DMS153 treated with DMSO at 0.1 percent for 48 hours (cell line): ENCODE measurements at regions not wholly inside any gene's neighbourhood (a gene's known extent, or its start where the extent isn't known, plus 50 kb on each side); places are given as distances from the start of the nearest gene placed in this dataset.

Experiments
- DNase-seq: peaks from one replicate; lab custom pipeline; 2025; ENCODE audit not compliant: unreplicated experiment; lab: John Stamatoyannopoulos, UW

DNA sequence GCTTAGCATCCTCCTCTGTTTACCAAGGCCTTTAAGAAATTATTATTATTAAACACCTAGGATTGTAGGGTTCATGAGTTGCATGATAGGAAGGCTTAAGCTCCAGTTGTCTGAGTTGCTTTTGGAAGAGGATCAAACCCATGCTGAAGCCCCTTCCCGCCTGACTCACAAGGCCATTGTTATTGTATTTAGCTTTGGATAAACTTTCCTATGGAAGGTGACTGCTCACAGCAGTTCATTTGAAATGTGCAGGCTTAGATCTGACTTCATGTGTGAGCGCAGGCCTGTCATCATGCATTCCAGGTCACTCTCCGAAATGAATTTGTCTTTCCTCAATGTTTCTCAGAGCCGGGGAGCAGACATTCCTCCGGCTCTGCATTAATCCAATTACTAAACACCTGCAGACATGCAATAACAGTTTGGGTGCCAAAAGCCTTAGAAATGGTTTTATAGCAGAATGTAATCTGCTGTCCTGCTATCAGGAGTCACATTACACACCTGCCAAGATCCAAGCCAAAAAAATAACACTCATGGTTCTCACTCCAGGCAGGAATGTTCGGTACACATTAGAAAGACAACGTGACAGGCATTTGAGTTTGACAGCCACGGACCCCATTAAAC, 119.9 kb downstream of the OSR1 start:
- DNase-seq: no peak

DNA sequence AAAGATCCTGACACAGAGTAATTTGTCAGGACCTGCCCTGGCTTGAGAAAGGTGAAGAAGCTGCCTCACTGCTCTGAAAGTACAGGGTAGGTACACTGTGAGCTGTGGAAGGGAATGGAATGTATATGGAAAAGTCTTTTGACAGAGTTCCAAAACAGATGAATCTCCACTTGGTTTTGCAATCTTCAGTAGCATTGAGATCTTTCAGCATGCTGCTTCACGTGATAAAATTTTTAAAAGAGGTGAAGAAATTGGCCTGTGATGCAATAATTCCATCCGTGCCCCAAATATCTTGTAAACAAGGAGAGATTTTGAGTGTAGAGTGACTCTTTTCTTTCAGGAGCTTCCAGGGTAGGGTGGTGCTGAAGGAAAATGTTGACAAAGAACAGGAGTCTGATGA, 123.1 kb downstream of the OSR1 start:
- no peak for DNase-seq

DNA sequence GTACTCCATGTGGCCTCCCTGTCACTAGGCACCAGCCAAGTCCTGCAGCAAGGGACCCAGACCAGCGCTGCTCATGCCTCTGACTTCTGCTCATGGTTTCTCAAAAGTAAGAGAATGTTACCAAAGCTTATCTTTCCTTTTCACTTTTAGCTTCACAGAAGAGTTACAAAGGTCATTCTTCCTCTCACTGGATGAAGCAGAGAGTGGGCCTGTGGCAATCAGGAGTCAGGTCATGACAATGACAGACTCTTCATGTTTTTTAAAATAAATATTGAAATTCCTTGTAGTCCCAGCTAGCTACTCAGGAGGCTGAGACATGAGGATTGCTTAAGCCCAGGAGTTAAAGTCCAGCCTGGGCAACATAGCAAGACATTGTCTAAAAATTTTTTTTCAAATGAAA, 126.1 kb downstream of the OSR1 start:
- DNase-seq: no peak

DNA sequence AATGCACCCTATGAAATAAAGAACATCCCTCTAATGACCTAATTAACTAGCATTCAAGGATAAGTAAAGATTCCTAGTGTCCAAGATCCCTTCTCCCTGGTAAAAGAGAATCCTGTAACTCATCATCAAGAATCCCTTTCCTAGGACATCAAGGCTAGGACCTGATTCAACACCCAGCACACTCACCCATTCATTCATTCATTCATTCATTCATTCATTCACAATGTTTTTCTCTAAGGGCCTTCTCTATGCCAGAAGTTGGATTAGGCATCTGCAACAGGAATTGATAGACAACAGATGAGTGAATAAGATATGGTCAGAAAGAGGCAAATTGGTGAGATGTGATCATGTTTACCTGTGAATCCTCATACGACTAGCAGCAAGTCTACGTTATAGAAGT, 126.8 kb downstream of the OSR1 start:
- DNase-seq: no peak

DNA sequence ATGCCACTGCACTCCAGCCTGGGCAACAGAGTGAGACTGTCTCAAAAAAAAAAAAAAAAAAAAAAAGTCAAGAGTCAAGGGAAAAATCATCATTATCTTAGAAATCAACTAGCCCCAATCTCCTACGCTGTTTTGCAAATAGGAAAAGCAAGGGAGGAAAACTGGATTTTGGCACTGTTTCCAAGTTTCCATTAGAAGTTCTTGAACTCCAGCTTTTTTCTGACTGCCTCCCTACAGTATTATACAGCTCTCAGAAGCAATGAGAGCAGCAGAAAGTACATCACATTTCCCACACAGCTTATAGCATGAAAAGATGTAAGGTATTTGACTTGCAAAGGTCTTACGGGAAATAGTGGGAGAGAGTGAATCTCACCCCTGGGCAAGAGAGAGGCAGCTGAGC, 127.8 kb downstream of the OSR1 start:
- no peak for DNase-seq

DNA sequence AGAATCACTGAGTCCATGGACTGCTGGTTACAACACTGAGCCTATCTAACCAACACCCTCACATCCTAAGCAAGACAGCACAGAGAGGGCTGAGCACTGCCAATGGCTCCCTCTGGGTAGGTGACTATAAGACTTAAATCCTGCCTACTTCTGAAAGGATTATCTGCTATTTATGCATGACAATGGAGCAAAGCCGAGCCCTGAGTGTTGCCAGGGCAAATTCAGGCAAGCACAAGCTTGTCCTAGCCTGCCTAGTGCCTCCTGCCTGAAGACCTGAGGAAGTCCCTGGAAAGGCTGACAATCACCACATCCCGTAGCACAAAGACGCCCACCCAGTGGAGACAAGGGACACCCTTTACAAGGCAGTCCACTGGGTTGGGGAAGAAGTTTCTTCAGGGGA, 129.7 kb downstream of the OSR1 start:
- peak; percentile 47 for DNase-seq

DNA sequence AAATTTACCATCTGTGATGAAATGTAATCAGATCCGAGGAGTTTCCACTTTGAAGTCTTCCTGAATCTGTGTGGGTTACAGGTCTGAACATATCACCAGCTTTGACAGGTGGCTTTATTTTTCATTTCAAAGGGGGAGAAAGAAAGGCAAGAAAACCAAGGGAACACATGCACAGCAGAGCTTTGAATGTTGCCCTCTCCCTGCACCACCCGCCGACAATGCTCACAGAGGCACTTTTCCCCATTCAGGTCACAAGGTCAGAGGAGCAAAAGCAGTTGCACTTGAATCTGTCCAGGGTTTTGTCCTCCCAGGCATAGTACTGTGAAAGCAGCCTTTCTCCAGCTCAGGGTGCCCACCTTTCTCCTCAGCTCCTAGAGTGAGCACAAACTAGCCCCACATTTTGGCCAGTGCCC, 130.2 kb downstream of the OSR1 start:
- no peak for DNase-seq

DNA sequence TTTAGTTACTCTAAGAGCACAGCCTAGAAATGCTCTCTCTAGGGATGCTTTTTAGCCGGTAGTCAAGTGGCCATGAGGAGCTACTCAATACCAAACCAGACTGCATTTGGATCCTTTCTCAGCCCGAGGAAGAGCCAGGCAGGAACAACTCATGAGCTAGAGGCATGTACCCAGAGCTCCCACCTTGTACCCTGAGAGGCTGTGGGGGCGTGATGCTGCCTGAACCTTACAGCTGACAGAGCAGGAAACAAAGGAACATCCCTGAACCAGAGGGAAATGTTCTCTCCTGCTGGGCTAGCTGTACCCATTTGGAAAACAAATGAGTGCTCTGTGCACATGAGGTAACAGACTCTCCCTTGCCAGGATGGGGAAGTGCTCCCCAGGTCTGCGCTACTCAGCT, 131.6 kb downstream of the OSR1 start:
- DNase-seq: no peak

DNA sequence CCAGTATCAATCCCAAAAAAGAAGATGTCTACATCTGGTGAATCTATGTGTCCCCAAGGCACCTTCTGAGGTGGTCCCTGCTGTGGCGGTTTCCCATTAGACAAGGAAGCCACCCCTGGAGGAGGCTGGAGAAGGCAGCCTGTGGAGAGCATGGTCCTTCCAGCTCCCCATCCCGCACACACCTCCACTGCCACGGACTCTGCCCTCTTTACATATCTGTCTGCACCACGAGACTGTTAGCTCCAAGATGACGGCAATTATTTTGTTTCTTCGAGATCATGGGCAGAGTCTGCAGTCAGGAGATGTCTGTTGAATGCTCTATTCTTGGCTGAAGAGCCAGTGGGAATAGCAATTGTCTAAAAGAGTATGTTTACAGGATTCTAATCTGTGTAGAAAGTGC, 132.0 kb downstream of the OSR1 start:
- no peak for DNase-seq

DNA sequence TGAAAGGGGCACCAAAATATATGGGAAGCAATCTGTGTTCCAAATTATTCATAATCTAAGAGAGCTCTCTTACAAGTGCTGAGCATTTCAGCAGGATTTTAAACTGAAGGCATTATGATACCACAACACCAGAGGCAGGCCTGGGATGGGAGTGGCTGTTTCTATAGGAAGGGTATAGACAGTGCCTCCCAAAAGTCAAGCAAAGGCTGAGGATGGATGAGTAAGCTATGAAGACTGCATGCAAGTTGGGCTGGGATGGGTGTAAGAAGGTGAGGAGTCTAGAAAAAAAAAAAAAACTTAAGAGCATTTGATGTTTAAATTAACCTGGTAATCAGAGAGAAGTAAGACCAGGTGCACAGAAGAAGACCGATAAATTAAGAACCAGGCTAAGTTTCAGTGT, 132.5 kb downstream of the OSR1 start:
- DNase-seq: no peak

DNA sequence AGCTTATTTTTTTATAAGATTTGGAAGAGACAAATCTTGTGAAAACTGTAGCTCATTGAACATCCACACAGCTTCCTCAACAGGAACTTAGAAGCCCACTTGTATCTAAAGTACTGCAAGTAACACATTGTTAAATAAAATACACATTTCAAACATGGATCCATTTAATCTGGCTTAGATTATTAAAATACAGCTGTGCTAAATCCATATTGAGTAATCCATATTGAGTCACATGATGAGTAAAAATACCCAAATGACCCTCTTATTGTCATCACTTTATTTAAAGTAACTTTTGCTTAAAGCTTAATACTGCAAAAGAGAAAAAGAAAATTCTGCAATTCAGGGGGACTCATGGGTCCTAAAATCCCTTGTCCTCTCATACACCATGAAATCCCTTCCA, 133.3 kb downstream of the OSR1 start:
- no peak for DNase-seq

DNA sequence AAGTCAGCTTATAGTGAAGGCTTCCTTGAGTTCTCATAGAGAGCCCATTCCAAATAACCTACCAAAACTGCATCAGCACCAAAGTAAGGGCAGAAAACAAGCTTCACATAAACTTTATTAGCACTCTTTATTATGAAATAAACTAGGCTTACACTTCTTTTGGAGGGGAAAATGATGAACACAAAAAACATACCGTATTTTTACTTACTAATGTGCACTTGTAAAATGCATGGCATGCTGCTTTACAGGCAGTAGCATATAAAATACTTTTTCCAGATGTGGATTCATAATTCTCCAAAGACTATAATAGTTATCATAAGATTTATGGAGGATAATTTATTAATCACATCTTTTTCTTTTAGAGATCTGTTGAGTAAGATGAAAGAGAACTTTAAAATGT, 133.9 kb downstream of the OSR1 start:
- no peak for DNase-seq

DNA sequence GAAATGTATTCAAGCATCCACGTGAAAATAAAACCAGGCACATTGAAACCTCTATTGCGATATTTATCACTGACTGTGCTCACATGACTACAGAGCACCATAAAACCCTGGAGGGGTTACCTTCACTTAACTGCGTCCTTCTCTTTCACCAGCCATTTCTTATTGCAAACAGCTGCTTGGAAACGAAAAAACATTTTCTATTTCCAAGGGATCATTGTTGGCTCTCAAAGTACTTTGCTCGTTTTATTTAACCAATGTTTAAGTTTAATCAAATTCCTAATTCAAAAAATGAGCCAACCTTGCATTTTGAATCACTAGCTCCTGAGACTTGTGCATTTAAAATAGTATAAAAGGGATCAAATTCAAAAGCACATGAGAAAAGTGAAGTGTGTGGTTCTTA, 134.4 kb downstream of the OSR1 start:
- DNase-seq: no peak

DNA sequence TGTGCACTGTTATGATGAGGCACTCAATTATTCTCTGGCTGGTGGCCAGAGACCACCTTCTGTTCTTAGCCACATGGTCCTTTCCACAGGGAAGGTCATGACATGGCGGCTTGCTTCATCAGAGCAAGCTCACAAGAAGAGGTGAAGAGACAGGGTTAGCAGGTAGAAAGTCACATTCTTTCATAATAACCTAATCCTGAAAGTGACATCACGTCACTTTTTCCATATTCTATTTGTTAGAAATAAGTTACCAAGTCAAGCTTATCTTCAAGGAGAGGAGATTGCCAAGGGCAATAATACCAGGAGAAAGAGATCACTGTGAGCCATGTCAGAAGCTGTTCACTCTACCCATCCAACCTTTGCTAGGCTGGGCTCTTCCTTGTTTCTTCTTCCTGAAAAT, 139.4 kb downstream of the OSR1 start:
- DNase-seq: no peak

DNA sequence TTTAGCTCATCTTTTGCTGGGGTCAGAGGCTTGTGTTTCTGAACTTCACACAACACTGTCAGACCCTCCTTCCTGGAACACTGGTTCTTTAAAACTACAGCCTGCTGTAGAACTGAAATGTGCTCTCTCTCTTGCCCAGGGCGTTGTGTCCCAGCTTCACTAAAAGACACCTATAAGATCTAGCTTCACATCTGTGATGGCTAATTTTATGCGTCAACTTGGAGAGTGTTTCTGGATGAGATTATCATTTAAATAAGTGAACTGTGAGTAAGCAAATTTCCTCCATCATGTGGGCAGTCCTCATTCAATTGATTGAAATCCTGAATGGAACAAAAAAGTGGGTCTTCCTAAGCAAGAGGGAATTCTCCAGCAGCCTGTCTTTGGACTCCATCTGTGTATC, 140.3 kb downstream of the OSR1 start:
- DNase-seq: no peak

DNA sequence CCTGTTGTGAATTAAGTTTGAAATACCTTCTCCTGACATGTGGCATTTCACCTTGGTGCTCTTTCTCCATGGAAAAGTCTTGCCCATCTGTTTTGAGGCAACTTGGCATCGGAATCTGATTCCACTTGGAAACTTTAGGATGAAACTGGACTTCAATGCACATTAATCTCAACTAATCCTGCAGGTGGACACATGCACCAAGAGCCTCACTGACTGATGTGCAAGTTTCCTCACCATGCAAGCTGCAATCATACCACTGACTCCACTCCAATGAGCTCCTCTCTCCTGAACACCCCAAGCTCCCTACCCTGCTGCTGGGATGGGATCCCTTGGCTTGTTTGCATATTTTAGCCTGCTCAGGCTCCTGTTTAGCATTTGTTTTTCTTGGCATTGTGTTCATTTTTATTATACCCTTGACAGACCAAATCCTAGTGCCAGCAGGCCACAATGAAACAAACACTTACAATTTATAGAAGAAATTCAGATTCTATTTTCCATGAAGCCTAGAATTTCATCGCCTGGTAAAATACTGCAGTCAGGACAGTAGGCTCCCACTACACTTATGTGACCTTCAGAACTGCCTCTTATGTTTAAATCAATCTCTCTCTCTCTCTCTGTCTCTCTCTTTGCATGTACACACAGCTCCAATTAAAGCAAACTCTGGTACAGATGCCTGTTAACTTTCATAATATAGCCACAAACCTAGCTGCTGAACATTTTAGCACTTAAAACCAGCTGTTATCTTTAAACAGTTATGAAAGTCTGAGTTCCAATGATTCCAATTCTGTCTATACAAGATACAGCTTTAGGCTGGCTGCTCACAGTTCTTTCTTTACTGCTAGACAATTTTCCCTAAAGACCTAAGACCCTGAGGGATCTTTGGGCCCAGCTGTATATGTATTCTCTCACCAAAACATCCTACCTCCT, 141.5 kb downstream of the OSR1 start:
- no peak for DNase-seq

DNA sequence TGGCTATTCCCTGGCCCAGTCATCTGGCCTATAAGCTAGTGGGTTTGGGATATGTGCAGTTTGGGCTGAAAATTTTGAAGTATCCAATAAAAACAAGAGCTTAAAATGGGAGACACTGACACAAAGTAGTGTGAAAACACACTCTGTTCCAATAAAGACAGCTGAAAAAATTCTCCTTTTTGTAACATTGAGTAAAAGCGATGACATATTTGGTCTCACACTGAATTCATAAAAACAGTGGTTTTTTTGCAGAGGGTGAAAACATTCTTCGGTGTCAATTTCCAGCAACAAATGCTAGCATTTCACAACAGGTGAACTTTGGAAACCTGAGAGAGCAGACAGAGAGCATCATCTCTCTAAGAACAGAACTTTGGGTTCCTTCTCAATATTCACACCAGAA, 142.2 kb downstream of the OSR1 start:
- no peak for DNase-seq

DNA sequence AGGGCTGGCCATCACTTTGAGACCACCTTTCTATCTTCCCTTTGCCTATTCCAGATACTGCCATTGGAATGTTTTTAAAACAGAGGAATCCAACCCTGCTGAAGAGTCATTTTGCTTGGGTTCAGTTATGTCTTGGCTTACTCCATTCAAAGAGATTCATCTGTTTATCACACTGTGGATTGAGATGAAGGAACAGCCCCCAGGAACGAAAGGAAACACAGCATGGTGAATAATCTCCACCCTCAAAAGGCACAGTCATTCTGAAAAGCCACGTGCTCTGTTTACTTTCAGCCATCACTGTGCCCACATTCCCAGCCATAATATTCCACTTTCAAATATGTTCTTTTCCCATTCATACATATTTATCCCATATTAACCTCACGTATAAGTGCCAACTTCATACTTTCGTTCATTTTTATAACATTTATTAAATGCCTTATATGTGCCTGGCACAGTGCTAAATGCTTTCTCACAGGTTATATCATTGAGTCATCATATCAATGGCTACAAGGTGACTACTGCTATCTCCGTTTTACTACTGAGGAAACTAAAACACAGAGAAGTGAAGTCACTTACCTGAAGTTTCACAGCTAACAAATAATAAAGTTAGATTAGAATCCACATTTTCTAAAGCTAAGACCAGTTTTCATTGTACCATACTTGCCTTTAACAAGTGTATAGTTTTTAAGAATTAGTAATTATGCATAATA, 143.6 kb downstream of the OSR1 start:
- DNase-seq: no peak

DNA sequence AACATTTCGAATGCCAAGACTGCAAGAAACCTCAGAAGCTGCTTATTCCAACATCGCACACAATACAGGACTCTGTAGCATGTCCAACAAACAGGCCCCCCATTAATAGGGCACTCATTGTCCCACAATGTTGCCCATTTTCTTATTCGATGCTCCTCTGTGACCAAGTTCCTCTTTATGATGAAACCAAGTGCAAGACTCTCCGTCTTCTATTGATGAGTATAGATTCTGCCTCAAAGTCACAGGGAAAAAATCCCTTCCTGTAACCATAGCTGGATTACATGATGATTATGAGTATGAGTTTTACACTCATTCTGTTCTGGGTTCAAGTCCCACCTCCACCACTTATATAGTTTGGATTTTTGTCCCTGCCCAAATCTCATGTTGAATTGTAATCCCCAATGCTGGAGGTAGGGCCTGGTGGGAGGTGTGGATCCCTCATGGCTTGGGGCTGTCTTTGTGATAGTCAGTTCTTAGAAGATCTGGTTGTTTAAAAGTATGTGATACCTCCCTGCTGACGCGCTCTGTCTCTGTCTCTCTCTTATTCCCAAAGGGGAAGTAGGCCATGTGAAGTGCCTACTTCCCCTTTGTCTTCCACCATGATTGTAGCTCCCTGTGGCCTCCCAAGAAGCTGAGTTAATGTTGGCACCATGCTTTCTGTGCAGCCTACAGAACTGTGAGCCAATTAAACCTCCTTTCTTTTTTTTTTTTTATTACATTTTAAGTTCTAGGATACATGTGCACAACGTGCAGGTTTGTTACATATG, 148.7 kb downstream of the OSR1 start:
- no peak for DNase-seq

DNA sequence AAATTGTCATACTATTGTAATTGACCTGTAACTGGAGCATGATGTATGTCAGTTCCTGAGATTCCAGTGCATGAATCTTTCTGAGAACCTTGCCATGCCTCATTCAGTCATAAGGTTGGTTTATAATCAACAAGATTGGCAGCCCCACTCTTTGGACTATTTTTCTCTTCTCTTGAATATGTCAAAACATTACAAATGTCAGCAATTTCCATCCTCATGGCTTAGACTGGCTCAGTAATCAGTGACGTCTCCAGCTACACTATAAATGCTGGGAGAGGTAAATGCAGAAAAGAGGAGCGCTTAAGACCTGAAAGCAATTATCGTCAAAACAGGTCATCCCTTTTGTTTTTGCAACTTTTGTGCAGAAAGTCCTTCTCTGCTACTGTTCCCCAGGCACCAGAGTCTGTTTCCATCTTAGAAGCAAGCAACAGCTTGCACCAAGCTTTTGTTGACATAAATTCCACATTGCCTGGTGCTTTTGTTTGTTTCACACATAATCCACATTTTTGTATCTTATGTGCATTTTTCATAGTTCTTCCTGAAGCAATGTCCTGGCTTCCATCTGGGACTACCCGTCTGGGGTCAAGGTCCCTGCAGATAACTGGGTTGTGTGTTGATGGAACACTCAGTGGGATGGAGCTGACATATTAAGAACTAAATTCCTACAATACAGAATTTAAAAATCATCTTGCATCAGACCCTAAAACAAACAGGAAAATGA, 149.8 kb downstream of the OSR1 start:
- DNase-seq: no peak

DNA sequence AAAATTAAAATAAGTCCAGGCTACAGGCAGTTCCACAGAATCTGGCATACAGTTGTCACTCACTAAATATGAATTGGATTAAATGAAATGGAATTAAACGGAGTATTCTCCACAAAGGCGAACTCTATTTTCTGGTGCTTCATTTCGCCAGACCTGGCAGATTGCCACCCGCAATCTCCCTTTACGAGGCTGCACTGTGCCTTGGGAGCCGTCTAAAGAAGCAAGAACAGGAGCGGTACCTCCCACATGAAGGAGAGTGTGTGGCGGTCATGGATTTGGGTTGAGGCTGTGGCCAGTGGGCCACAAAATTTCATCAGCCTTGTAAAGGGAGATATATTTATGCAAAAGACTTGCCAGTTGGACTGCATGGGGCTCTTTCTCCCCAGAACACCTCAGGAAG, 151.0 kb downstream of the OSR1 start:
- no peak for DNase-seq
